ENCODE measurements at regions not wholly inside any gene's neighbourhood (a gene's known extent, or its start where the extent isn't known, plus 50 kb on each side); places are given as distances from the start of the nearest gene placed in this dataset.

DNA sequence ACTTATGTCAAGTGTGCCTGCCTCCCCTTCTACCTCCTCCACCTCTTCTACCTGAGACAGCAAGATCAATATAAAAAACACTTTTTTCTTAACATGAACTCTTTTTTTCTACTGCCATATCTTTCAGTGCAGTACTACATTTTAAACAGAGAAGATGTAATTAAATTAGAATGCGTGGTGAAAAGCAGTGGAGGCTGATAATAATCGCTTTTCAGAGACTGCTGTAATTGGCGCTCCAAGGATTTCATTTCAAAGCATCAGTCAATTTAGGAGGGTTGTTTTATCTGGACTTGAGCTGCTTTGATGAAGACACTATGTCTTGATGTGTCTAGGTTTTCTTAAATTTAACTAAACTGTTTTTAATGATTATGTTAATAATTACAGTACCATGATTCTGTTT, 85.3 kb upstream of the CRBN start:
- TF ChIP-seq CTCF (IDR thresholded peaks at IDR 0.05) = no peak
- TF ChIP-seq POLR2AphosphoS5 (IDR thresholded peaks at IDR 0.05) = no peak
- no peak for TF ChIP-seq POLR2A (IDR thresholded peaks at IDR 0.05; ENCODE audit: low read depth)
